Stimulated activated CD4-positive, alpha-beta T cell treated with anti-CD3 and anti-CD28 coated beads, TNF-alpha, amount 100 ng/mL, for 24 hours (primary cell): ENCODE measurements at regions not wholly inside any gene's neighbourhood (a gene's known extent, or its start where the extent isn't known, plus 50 kb on each side); places are given as distances from the start of the nearest gene placed in this dataset.
A peak's percentile ranks its signal among the peaks of the same experiment; 100 is the strongest.

Experiments
- DNase-seq, 3 experiments: peaks; one replicate each; pipeline ENCODE4 v3.0.0-alpha.2; 2020; ENCODE audit warnings: low read depth in 3 of 3

GRCh38 chr17:77393867-77394539, 253.2 kb downstream of the SEC14L1 start:
- DNase-seq = no peak

DNA sequence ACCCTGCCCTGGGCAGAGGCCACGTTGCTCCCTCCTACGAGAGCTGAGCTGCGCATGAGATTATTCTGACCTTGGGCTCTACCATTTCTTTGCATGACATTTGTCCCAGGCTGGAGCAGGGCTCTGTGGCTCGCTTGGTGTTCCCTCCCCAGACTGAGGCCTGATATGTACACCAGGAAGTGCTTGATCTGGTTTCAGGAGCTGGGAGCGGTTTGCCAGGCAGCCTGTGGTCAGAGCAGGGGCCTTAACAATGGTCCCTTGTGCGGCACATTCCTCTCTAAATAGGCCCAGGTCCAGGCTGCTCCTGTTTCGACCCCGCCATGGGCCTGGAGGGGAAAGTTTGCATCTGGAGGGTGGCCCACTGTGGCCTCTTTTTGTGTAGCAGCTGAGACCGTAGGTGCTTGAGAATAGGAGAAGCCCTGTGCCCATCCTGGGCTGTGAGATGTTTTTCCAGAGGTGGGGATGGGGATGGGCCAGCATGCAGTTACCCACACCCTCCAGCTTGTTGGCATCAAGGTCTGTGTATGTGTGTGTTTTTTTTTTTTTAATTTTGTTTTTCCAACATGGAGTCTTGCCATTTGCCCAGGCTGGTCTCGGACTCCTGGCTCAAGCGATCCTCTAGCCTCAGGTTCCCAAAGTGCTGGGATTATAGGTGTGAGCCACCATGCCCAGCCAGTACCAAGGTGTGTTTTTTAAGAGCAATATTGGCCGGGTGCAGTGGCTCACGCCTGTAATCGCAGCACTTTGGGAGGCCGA, 253.9 kb downstream of the SEC14L1 start:
- DNase-seq = no peak

GRCh38 chr17:77395501-77396048, 254.8 kb downstream of the SEC14L1 start:
- DNase-seq = no peak

DNA sequence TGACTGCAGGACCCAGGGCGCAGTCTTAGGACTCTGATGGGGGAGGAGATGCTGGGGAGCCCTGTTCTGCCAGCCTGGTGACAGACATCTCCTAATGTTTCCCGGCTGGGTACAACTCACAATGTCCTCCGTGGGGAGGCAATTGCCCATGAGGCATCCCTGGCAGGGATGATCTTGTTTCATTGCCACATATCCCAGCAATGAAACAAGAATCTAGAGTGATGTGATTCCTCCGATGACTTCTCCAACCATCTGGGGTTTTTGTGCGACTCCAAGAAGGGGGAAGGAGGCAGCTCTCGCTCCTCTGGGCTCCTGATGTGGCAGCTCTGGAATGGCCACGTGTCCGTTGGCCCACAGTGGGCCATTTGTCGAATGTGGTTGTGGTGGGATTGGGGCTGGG, 255.8 kb downstream of the SEC14L1 start:
- no peak for DNase-seq

GRCh38 chr17:77398274-77398673, 257.5 kb downstream of the SEC14L1 start:
- no peak for DNase-seq

- no peak for DNase-seq
These were observed 258.7 kb downstream of the SEC14L1 start for GRCh38 chr17:77399319-77399957.

GRCh38 chr17:77400445-77400870, 259.7 kb downstream of the SEC14L1 start:
- peak; percentile 64 to 81 (median 70) for DNase-seq

DNA sequence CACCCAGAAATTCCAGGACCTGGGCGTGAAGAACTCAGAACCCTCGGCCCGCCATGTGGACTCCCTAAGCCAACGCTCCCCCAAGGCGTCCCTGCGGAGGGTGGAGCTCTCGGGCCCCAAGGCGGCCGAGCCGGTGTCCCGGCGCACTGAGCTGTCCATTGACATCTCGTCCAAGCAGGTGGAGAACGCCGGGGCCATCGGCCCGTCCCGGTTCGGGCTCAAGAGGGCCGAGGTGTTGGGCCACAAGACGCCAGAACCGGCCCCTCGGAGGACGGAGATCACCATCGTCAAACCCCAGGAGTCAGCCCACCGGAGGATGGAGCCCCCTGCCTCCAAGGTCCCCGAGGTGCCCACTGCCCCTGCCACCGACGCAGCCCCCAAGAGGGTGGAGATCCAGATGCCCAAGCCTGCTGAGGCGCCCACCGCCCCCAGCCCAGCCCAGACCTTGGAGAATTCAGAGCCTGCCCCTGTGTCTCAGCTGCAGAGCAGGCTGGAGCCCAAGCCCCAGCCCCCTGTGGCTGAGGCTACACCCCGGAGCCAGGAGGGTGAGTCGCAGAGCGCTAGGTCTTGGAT, 261.5 kb downstream of the SEC14L1 start:
- no peak for DNase-seq

DNA sequence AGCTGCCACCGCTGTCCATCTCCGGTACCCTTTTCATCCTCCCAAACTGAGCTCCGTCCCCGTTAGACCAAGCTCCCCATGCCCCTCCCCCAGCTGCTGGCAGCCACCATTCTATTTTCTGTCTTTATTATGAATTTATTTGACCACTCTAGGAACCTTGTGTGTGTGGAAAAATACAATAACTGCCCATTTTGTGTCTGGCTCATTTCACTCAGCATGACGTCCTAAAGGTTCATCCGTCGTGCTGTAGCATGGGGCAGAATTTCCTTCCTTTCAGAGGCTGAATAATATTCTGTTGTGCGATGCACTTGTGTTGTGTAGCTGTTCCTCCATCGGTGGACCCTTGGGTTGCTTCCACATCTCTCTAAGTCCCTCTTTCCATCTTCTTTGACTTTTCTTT, 263.1 kb downstream of the SEC14L1 start:
- DNase-seq = no peak

DNA sequence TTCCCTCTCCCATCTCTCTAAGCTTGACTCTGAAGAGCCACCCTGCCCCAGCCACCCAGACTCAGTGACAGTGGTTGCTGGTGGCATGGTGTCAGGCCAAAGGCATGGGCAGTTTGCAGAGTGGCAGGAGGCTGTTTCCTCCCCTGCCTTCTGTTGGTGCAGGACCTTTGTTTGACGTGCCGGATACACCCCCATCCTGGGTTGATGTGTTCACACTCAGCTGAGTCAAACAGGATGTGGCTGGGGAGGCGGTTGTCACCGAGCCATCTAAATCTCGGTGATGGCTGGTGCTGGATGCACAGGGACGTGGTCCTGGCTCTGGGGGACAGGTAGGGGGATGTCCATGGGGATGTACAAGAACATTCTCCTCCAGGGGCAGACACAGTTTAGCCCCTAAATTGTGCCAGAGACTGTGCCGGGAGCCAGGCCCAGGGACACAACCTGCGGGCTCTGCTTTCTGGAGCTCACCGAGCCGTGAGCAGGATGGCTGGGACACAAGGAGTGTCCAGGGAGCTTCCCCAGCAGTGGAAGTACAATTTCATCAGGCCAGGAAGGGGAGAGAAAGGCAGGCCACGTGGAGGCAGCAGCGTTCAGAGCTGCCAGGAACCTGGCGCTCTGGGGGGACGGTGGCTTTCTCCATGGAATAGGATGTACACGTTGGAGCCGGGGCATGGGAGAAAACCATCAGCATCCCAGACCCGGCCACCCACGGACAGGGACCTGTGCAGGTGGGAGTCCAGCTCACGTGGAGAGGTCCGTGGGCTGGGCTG, 264.2 kb downstream of the SEC14L1 start:
- peak; percentile 70 to 84 (median 72) for DNase-seq

DNA sequence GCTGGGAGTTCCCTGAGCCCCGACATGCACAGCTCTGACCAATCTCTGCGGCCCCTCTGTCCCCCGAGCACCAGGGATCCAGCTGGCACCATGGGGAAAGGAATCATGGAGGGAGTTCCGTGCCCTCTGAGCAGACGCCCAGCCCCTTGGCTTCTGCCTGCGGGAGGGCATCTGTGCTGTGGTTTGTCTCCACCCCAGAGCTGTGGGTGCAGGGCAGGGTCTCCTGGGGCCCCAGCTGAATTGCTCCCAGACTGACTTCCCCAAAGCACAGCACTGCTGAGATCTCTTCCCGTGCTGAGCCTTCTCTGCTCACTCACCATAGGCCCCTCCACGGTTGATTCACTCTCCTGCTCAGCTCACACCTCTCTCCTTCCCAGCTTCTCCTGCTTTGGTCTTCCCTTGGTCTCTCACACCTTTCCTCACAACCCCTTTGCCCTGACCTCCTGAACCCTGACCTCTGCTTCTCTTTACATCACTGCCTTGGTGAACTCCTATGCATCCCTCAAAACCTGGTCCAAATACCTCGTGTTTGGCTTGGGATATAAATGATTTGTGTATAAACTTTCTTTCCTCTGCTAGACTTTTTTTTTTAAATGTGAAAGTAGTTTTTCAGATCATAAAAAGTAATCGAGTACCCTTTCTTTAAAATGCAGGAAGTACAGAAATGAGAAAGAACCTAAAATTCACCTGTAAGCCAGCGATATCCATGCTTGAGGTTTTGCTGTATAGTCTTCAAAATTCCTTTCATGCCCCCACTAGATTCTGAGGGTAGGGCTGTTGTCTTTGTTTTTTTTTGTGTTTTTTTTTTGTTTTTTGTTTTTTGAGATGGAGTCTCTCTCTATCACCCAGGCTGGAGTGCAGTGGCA, 265.3 kb downstream of the SEC14L1 start:
- DNase-seq = no peak

GRCh38 chr17:77407321-77408277, 266.8 kb downstream of the SEC14L1 start:
- DNase-seq = no peak

- no peak for DNase-seq
These were observed 267.5 kb downstream of the SEC14L1 start for GRCh38 chr17:77408284-77408683.

GRCh38 chr17:77409282-77410161, 268.8 kb downstream of the SEC14L1 start:
- DNase-seq = no peak

- no peak for DNase-seq
These were observed 269.7 kb downstream of the SEC14L1 start for GRCh38 chr17:77410470-77410869.

- no peak for DNase-seq
These were observed 274.1 kb downstream of the SEC14L1 start for GRCh38 chr17:77414811-77415400.

- no peak for DNase-seq
These were observed 275.4 kb downstream of the SEC14L1 start for GRCh38 chr17:77416105-77416713.
